ENCODE measurements at regions not wholly inside any gene's neighbourhood (a gene's known extent, or its start where the extent isn't known, plus 50 kb on each side); places are given as distances from the start of the nearest gene placed in this dataset.

DNA sequence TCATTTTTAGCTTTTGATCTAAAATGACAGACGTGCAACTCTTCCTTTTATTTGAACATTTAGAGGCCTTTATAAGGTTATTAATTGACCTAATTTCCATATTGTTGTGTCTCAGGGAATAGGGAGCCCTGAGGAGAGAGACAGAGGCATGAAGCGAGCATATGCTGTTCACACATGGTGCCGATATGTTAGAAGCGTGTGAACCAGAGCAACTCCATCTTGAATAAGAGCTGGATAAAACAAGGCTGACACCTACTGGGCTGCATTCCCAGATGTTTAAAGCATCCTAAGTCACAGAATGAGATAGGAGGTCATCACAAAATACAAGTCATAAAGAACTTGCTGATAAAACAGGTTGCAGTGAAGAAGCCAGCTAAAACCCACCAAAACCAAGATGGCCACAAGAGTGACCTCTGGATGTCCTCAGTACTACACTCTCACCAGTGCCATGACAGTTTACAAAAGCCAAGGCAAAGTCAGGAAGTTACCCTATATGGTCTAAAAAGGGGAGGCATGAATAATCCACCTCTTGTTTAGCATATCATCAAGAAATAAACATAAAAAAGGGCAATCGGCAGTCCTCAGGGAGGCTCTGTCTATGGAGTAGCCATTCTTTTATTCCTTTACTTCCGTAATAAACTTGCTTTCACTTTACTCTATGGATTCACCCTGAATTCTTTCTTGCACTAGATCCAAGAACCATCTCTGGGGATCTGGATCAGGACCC, 80.1 kb downstream of the SEC61G start:
- 80 to 83% (median 82%) methylated on average over 6 of the region's 6 CpGs for WGBS, 3 donors
- no peak overlapping the region for H3K27ac ChIP-seq
- no peaks in the 10 kb centered on the region for H3K27me3 ChIP-seq (ENCODE audit: insufficient read depth in 3 of 3, low read length in 2 of 3)
- no peaks in the 10 kb centered on the region for H3K4me1 ChIP-seq
- no peaks in the 10 kb centered on the region for H3K9me3 ChIP-seq
- DNase-seq, result no peak
- no peaks in the 10 kb centered on the region for H3K36me3 ChIP-seq (ENCODE audit: insufficient read depth in 1 of 2, low read depth in 1 of 2)
- no peak overlapping the region for H3K4me3 ChIP-seq
- intact Hi-C loops (cut with DNase I), result no loop called here
- ATAC-seq, result no peak
- TF ChIP-seq, protein P1, sequence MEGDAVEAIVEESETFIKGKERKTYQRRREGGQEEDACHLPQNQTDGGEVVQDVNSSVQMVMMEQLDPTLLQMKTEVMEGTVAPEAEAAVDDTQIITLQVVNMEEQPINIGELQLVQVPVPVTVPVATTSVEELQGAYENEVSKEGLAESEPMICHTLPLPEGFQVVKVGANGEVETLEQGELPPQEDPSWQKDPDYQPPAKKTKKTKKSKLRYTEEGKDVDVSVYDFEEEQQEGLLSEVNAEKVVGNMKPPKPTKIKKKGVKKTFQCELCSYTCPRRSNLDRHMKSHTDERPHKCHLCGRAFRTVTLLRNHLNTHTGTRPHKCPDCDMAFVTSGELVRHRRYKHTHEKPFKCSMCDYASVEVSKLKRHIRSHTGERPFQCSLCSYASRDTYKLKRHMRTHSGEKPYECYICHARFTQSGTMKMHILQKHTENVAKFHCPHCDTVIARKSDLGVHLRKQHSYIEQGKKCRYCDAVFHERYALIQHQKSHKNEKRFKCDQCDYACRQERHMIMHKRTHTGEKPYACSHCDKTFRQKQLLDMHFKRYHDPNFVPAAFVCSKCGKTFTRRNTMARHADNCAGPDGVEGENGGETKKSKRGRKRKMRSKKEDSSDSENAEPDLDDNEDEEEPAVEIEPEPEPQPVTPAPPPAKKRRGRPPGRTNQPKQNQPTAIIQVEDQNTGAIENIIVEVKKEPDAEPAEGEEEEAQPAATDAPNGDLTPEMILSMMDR (IDR thresholded peaks at IDR 0.05), result no peak

DNA sequence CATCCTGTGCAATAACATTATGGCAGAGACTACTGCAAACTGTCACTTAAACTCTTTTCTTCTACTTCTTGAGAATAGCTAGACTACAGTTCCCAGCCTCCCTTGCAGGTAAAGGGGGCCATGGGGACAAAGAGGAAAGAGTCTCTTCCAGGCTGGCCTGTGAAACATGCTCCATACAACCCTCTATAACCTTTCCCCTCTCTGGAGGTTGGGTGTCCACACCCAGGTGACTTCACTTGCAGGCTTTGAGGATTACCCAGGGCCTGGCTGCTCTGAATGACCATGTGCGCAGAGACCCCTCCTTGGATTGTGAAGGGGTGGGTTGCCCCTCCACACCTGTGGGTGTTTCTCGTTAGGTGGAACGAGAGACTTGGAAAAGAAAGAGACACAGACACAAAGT, 84.1 kb downstream of the SEC61G start:
- intact Hi-C loops (cut with DNase I), result no loop called here
- DNase-seq (no peak), ATAC-seq (no peak)
- no peaks in the 10 kb centered on the region for H3K4me1 ChIP-seq
- H3K36me3 ChIP-seq (ENCODE audit: insufficient read depth in 1 of 2, low read depth in 1 of 2), result no peaks in the 10 kb centered on the region
- no peak overlapping the region for H3K27ac ChIP-seq
- no peak overlapping the region for H3K4me3 ChIP-seq
- TF ChIP-seq, protein P1 (IDR thresholded peaks at IDR 0.05), result no peak
- 85 to 91% (median 85%) methylated on average over 3 of the region's 3 CpGs for WGBS, 3 donors
- H3K9me3 ChIP-seq, result no peaks in the 10 kb centered on the region
- peaks cover 0 to 2% (median 1%) of the 10 kb centered on the region in 3 donors for H3K27me3 ChIP-seq (ENCODE audit: insufficient read depth in 3 of 3, low read length in 2 of 3)

DNA sequence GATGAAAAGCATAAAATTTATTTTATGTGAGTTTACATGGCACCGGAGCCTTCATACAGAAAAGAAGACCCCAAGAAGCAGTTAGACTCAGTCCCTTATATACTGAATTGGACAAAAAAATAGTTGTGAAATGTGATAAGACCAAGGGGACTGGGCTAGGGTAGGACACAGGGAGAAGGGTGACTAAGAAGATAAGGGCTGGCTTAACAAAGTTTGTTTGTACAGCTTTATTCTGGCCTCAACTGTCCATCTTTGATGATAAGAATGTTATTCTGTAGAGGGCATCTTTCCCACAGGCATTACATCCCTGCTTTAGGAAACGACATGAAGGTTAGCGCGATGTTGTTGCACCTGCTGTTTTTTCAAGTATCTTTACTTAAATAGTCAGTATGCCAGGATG, 86.5 kb downstream of the SEC61G start:
- intact Hi-C loops (cut with DNase I), result no loop called here
- peaks cover 0 to 2% (median 1%) of the 10 kb centered on the region in 3 donors for H3K27me3 ChIP-seq (ENCODE audit: insufficient read depth in 3 of 3, low read length in 2 of 3)
- H3K36me3 ChIP-seq (ENCODE audit: insufficient read depth in 1 of 2, low read depth in 1 of 2), result no peaks in the 10 kb centered on the region
- TF ChIP-seq, protein P1 (IDR thresholded peaks at IDR 0.05), result no peak
- no peak for ATAC-seq
- H3K27ac ChIP-seq, result no peak overlapping the region
- 70 to 74% (median 72%) methylated on average over 4 of the region's 4 CpGs for WGBS, 3 donors
- no peaks in the 10 kb centered on the region for H3K4me1 ChIP-seq
- H3K9me3 ChIP-seq, result no peaks in the 10 kb centered on the region
- no peak overlapping the region for H3K4me3 ChIP-seq
- no peak for DNase-seq

DNA sequence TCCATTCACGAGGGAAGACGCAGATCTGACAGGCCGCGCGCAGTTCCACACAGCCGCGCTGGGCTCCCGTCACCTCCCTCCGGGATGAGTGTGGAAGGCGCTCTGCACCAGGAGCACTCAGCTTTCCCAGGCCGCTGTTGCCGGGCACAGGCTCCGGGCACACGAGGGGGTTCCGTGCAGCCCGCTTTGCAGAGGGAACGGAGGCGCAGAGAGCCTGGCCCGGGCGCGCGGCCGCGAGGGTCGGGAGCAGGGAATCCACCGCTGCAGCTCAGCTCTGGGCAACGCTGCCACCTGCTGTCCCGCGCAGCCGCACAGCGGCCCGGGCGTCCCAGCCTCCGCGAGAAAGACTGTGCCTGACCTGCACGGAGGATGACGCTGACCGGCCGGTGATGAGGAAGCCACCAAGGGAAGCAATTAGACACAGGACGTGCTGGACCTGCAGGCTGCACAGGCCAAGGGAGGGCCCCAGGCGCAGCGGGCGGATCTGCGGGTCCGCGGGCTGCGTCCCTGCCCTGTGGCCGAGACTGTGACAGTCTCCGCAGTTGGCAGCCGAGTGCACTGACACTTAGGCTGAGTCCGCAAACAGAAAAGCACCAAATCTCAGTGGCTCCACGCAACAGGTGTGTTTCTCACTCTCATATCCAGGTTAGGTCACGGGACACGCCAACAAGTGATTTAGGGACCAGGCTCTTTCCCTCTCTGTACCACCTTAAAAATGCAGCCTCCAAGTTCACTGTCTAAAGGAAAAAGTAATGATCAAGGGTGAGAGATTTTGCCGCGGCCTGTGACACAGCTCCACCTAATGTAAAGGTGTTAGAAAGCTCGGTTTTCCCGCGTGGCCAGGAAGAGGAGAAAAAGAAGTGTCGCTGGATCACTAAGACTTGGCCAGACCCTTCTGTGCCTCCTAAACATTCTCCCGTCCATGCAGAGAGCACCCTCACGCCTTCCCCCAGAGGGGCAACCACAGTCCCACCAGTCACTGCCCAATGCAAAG, 94.5 kb downstream of the SEC61G start:
- Histone ChIP-seq H3K4me3 (peak overlapping the region; percentile 49), H3K27ac (no peak overlapping the region), H3K36me3 (ENCODE audit: insufficient read depth in 1 of 2, low read depth in 1 of 2) (no peaks in the 10 kb centered on the region), H3K4me1 (no peaks in the 10 kb centered on the region), H3K9me3 (no peaks in the 10 kb centered on the region), H3K27me3 (ENCODE audit: insufficient read depth in 3 of 3, low read length in 2 of 3) (peaks cover 0 to 39% (median 5%) of the 10 kb centered on the region in 3 donors)
- intact Hi-C loops (cut with DNase I), result no loop called here
- DNase-seq (peak; percentile 31 to 48), ATAC-seq (peak in 2 of 4 donors; percentile 30 to 53)
- 2 to 5% (median 4%) methylated on average over 60 to 62 of the region's 62 CpGs for WGBS, 3 donors
- TF ChIP-seq, protein P1 (IDR thresholded peaks at IDR 0.05), result peak; percentile 5
